ENCODE measurements at regions not wholly inside any gene's neighbourhood (a gene's known extent, or its start where the extent isn't known, plus 50 kb on each side); places are given as distances from the start of the nearest gene placed in this dataset.
"Not testable (repeated sequence)": the region's sequence is repeated elsewhere in the genome, so short reads cannot be mapped to it uniquely, and the experiment has no call there.

DNA sequence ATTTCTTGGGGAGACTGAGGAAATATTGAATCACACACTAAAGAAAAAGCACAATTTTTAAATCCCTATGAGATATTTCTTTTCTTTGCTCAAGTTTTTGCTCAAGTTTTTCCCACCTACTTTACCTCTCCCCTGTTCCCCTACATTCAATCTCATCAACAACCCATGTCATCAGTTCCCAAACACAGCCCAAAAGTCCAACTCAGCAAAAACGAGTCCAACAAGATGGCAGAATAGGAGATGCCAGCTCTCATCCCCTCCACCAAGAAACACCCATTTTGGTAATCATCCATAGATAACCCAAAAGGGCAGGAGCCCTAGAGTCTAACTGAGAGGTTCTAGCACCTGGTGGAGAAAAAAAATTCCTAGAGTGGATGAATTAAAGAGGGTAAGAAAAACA lies 152.5 kb upstream of the GHITM start:
- no peak for DNase-seq (ENCODE audit: low spot score)

DNA sequence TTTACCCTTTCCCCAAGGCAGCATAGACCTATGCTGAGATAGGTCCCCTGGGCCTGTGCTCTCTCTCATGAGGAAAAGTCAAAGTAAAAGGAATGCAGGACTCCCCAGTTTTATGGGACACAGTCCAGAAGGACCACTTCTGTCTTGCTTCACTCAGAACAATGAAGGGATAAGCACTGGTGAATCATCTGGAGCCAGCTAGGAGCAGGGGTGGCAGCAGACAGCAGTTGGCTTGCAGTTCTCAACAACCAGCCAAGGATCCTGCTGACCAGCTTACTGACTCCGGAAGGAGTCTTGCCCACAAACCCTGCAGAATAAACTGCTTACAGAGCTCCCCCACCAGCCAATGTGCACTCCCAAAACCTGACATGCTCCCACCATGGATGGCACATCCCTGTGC lies 152.1 kb upstream of the GHITM start:
- no peak for DNase-seq (ENCODE audit: low spot score)

DNA sequence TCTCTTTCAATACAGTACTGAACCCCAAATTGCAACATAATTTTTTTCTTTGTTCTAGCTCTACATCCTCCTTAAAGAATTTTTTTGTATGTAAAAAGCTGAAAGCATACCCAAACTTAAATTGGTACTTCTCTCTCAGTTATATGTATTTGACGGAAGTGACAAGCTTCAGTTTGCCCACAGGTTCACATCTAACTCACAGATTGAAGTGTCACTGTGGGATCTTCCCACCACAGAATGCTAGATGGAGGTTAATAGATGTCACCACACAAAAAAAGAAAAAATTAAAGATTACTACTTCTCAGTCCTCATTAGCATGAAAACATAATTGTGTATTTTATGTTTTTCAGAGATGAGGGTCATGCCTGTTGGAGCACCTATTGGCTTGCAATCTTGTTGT lies 150.9 kb upstream of the GHITM start:
- DNase-seq (ENCODE audit: low spot score), result no peak

DNA sequence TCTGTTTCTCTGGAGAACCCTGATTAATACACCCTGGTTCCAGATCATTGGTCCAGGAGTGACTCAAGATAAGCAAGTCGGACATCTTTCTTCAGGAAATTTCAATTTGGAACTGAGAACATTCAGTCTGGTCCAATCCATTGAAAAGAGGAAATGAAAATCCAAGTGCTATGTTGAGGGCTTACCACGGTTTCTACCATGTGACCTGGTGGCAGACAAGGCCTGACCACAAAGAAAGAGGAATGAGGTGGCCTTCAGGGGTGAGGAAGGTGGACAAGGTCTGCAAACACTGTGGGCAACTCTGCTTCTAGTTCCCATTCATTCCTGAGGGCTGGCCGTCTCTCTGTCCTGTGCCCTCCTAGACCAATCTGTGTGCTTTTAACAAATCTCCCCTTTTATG lies 149.2 kb upstream of the GHITM start:
- no peak for DNase-seq (ENCODE audit: low spot score)

GRCh38 chr10:83991986-83992753 lies 147.1 kb upstream of the GHITM start:
- DNase-seq (ENCODE audit: low spot score), result peak; percentile 7

GRCh38 chr10:83994325-83994724 lies 145.0 kb upstream of the GHITM start:
- no peak for DNase-seq (ENCODE audit: low spot score)

DNA sequence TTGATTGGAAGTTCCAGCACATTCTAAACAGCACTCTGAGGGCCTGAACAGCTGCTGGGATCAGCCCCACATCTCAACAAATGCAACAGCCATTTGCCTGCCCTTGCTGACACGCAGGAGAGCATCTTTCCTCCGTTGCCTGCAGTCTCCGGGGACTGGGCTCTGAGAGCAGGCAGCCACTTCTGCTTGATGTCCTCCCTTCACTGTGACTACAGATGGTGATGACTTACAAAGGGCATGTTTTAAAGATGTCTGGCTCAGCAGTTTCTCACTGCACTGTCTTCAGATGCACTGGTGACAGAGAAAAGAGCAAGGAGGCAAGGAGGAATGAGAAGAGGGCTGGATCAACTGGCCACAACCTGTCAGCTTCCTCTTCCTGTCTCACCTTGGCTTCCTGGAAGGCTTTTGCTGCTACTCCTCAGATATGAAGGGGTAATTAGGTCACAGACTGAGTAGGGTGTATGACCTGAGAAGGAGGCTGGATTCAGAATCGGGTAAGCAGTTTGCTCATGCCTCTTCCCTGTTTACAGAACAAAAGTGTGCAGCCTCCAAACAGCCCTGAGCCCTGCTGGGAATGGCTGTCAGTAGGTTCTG lies 143.5 kb upstream of the GHITM start:
- no peak for DNase-seq (ENCODE audit: low spot score)

DNA sequence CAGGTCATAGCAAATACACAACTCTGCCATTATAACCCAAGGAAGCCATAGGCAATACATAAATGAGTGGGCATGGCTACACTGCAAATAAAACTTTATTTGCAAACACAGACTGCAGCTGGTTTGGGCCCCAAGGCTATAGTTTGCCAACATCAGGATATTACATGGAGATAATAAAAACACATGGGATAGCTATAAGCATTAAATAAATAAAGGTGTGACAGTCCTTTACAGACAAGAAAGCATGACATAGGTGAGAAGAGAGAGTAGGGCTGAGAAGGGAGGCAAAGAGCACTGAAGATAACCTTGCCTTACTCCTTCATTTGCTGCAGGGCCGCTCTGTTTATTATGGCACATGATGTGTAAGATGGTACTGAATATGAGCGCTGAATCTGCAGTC lies 135.1 kb upstream of the GHITM start:
- no peak for DNase-seq (ENCODE audit: low spot score)

DNA sequence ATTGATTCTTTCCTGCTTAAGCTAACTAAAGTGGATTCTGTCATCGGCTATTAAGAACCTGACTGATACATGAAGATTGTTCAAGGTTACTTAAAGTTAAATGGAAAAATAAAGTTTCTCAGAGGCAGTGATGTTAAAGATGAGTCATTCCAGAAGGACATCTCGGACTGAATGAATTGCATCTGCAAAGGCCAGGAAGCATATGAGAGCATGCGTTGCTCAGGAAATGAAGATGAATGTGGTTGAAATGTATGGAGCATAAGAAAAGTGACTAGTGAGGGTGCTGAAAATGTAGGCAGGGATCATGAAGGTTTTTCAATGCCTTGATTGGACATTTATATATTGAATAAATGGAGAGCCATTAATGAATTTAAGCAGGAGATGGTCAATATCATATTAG lies 133.9 kb upstream of the GHITM start:
- no peak for DNase-seq (ENCODE audit: low spot score)

DNA sequence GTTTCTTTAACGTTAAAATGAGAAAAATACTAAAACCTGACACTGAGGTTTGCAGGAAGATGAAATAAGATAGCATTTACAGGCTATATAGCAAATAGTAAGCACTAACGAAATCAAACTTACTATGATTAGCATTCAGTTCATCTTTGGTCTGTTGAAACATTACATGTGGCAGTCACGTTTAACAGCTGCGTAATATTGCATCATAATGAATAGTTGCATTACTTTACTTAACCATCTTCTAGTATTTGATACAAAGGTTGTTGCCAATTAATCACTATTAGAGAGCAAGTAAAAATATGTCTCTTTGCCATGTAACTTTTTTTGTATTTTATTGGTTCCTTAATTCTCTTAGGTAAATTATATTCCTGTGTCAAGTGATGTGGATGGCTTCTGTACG lies 131.8 kb upstream of the GHITM start:
- no peak for DNase-seq (ENCODE audit: low spot score)

DNA sequence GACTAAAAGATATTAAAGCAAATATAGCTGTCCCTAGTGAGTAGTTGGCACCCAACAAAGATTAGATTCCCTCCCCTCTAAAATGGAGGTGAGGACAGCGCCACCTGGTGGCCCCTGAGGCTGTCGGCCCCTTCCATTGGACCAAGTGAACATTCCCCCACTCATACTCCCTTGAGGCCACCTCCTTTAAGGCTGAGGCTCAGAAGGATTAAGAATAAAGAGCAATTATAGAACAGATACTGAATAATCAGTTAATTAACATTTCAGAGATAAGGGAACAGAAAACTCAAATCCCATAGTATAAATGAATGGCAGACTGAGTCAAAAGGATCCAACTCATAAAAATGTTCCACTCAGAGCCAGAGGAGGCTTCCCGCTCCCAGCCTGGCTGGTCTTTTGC lies 130.4 kb upstream of the GHITM start:
- DNase-seq (ENCODE audit: low spot score), result peak; percentile 10

DNA sequence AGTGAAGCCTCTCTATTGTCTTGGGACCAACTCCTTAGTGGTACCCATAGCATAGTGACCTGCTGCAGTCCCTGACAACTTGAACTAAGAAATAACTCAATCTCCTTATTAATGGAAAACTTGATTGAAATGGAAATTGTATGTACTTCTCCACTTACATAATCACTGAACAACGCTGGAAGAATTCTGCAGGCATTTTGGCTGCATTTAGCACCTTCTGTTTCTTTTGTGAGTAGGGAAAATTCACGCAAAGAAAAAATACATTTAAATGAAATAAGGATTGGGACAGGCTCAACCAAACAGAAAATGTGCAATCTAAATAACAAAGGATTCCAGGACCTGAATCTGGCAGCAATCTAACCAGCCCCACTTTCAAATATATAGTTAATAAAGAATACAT lies 126.9 kb upstream of the GHITM start:
- no peak for DNase-seq (ENCODE audit: low spot score)

GRCh38 chr10:84012831-84013458 lies 126.4 kb upstream of the GHITM start:
- DNase-seq (ENCODE audit: low spot score), result no peak

DNA sequence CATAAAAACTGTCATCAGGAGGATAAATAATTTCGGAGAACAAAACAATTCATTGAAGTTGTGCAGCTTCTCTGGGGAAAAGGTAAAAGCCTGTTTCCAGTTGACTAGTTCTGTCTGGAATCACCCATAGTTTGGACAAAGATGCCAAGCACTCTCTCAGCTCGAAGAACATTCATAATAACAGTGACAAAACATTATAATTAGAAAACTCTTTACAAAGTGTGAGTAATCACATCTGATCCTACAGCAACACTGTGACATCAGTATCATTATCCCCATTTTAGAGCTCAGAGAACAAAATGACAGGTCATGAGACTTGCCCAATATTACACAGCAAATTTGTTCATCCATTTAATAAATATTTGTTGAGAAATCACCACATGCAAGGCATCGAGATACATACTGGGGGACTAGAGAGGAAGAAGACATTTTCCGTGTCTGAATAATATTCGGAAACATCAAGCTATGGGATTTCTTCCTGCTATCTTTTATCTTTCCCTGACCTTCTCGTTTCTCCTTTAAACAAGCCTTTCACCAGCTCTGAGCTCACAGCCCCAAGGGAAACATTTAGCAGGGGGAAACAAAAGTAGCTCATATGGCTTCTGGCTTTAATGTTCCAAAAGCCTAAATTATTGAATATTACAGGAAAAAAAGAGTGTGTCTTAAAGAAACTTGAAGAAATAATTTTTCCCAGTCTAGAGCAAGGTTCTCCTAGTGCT lies 123.3 kb upstream of the GHITM start:
- no peak for DNase-seq (ENCODE audit: low spot score)

- no peak for DNase-seq (ENCODE audit: low spot score)
Measured at GRCh38 chr10:84018826-84019225, 120.5 kb upstream of the GHITM start.

DNA sequence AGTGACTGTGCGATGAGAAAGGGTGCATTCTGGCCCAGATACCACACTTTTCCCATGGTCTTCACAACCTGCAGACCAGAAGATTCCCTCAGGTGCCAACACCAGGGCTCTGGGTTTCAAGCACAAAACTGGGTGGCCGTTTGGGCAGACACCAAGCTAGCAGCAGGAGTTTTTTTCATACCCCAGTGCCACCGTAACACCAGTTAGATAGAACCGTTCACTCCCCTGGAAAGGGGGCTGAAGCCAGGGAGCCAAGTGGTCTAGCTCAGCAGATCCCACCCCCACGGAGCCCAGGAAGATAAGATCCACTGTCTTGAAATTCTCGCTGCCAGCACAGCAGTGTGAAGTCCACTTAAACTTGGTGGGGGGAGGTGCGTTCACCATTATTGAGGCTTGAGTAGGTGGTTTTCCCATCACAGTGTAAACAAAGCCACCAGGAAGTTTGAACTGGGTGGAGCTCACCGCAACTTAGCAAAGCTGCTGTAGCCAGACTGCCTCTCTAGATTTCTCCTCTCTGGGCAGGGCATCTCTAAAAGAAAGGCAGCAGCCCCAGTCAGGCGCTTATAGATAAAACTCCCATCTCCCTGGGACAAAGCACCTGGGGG lies 119.4 kb upstream of the GHITM start:
- not testable (repeated sequence) for DNase-seq (ENCODE audit: low spot score)

- no peak for DNase-seq (ENCODE audit: low spot score)
Measured at GRCh38 chr10:84026821-84027257, 112.5 kb upstream of the GHITM start.

DNA sequence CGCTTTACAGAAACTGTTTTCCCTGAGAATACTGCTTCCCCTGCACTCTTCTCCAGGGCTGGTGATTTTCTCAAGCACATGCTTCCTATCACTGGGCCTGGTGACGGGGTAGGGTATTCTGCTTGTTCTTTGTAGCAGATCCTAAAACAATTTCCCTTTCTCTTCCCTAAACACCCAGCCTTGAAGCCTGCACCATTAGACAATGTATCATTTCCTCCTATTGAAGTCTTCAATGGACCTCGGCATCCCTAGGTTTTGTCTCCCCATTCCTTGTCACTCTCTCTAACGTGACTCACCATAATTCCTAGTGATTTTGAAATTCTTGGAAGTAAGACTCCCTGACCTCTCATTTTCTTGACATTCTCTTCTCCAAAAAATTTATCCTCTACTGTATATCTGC lies 109.5 kb upstream of the GHITM start:
- DNase-seq (ENCODE audit: low spot score), result no peak

DNA sequence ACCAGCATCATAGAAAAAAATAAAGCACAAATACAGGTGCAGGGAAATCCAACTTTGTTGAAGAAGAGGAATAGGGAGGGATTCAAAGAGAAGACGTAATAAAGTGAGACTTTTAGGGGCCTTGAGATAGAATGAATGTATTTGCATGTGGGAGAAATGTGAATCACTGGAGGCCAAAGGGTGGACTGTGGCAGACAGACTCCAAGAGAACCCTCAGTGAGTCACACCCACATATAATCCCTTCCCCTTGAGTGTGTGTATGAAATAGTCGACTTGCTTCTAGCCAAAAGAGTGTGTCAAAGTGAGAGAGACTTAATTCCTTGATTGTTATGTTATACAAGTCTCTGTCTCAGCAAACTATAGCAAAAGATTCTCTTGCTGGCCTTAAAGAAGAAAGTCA lies 101.3 kb upstream of the GHITM start:
- no peak for DNase-seq (ENCODE audit: low spot score)

DNA sequence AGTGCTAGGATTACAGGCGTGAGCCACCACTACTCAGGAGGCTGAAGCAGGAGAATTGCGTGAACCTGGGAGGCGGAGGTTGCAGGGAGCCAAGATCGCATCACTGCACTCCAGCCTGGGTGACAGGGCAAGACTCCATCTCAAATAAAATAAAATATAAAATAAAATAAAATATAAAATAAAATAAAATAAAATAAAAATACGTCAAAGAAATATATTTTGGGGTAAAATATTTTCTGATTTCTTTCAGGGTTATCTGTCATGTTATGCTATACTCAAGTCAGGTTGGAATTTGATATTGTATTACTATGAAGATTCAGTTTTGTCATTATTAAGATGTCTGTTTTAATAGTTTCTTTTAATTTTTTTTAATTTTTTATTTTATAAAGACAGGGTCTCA lies 99.4 kb upstream of the GHITM start:
- DNase-seq (ENCODE audit: low spot score), result no peak

GRCh38 chr10:84047258-84048010 lies 91.9 kb upstream of the GHITM start:
- DNase-seq (ENCODE audit: low spot score), result no peak

- DNase-seq (ENCODE audit: low spot score), result no peak
Measured at GRCh38 chr10:84049645-84050011, 89.7 kb upstream of the GHITM start.
